ENCODE measurements at regions not wholly inside any gene's neighbourhood (a gene's known extent, or its start where the extent isn't known, plus 50 kb on each side); places are given as distances from the start of the nearest gene placed in this dataset.

DNA sequence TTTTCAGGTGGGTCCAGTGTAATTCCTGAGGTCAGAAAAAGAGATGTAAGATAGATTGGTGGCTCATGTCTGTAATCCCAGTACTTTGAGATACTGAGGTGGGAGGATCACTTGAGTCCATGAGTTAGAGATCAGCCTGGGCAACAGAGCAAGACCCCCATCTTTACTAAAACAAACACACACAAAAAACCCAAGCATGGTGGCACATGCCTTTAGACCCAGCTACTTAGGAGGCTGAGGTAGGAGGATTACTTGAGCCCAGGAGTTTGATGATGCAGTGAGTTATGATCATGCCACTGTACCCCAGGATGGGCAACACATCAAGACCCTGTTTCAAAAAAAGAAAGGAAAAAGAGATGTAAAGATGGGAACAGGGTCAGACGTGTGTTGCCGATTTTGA lies 857.4 kb upstream of the NDST4 start:
- Histone ChIP-seq H3K4me2 (replicated peaks; ENCODE audit: extremely low read depth, low read length, poor library complexity, severe bottlenecking) (no peak overlapping the region), H4K20me1 (ENCODE audit: insufficient read depth, low read length) (no peaks in the 10 kb centered on the region), H3K9ac (ENCODE audit: insufficient read depth, low read length, poor library complexity, severe bottlenecking) (no peak overlapping the region), H3K4me1 (ENCODE audit: control insufficient read depth in 1 of 2, insufficient read depth in 2 of 2, low read length in 2 of 2) (no peaks in the 10 kb centered on the region), H3K9me3 (replicated peaks in 1 of 2; ENCODE audit: control insufficient read depth in 1 of 2, insufficient read depth in 1 of 2, low read length in 2 of 2) (peaks cover 2 to 3% of the 10 kb centered on the region in 2 donors), H3K4me3 (replicated peaks in 1 of 3; ENCODE audit: low read depth in 2 of 3, low read length in 3 of 3) (no peak overlapping the region), H2AFZ (ENCODE audit: insufficient read depth, low read depth, low read length, poor library complexity, severe bottlenecking) (no peak overlapping the region), H3K36me3 (replicated peaks in 1 of 2; ENCODE audit: control insufficient read depth in 1 of 2, insufficient read depth in 2 of 2, low read length in 2 of 2) (no peaks in the 10 kb centered on the region), H3K27me3 (ENCODE audit: control insufficient read depth in 2 of 2, insufficient read depth in 2 of 2, low read length in 2 of 2) (no peaks in the 10 kb centered on the region), H3K79me2 (ENCODE audit: insufficient read depth, low read length) (no peaks in the 10 kb centered on the region), H3K27ac (ENCODE audit: low read depth in 1 of 2, low read length in 2 of 2) (no peak overlapping the region)
- intact Hi-C loops (cut with micrococcal nuclease) = no loop called here
- no peaks in the 10 kb centered on the region for H3K27me3 Mint-ChIP-seq (ENCODE audit: low read depth in 3 of 3)
- no peak overlapping the region for H3K4me3 Mint-ChIP-seq
- no peaks in the 10 kb centered on the region for H3K36me3 Mint-ChIP-seq
- no peaks in the 10 kb centered on the region for H3K4me1 Mint-ChIP-seq
- peaks cover 0 to 6% (median 3%) of the 10 kb centered on the region in 7 donors for H3K9me3 Mint-ChIP-seq
- WGBS (ENCODE audit: insufficient coverage) = 100% methylated on average over 2 of the region's 2 CpGs
- no peak for DNase-seq
- no peak overlapping the region for H3K27ac Mint-ChIP-seq
- TF ChIP-seq, protein P1, sequence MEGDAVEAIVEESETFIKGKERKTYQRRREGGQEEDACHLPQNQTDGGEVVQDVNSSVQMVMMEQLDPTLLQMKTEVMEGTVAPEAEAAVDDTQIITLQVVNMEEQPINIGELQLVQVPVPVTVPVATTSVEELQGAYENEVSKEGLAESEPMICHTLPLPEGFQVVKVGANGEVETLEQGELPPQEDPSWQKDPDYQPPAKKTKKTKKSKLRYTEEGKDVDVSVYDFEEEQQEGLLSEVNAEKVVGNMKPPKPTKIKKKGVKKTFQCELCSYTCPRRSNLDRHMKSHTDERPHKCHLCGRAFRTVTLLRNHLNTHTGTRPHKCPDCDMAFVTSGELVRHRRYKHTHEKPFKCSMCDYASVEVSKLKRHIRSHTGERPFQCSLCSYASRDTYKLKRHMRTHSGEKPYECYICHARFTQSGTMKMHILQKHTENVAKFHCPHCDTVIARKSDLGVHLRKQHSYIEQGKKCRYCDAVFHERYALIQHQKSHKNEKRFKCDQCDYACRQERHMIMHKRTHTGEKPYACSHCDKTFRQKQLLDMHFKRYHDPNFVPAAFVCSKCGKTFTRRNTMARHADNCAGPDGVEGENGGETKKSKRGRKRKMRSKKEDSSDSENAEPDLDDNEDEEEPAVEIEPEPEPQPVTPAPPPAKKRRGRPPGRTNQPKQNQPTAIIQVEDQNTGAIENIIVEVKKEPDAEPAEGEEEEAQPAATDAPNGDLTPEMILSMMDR (IDR thresholded peaks at IDR 0.05) = no peak

DNA sequence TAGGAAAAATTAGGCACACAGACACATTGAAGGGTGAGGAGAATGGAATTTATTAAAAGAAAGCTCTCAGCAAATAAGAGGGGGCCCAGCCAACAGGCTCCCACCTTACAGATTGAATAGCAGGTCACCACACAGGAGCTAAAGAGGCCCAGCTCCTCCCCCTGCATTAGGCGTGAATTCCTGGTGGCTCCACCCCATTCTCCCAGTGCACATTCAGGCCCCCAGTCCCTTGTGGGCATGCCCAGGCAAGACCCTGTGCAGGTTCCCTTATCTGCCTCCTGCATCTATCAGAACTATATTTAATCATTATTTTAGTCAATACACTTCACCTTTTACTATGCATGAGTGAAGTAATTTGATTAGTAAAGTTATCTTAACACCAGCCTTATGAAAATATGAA lies 856.3 kb upstream of the NDST4 start:
- Histone ChIP-seq H2AFZ (ENCODE audit: insufficient read depth, low read depth, low read length, poor library complexity, severe bottlenecking) (no peak overlapping the region), H3K79me2 (ENCODE audit: insufficient read depth, low read length) (no peaks in the 10 kb centered on the region), H3K9me3 (replicated peaks in 1 of 2; ENCODE audit: control insufficient read depth in 1 of 2, insufficient read depth in 1 of 2, low read length in 2 of 2) (peaks cover 2 to 3% of the 10 kb centered on the region in 2 donors), H3K4me2 (replicated peaks; ENCODE audit: extremely low read depth, low read length, poor library complexity, severe bottlenecking) (no peak overlapping the region), H4K20me1 (ENCODE audit: insufficient read depth, low read length) (no peaks in the 10 kb centered on the region), H3K36me3 (replicated peaks in 1 of 2; ENCODE audit: control insufficient read depth in 1 of 2, insufficient read depth in 2 of 2, low read length in 2 of 2) (no peaks in the 10 kb centered on the region), H3K27me3 (ENCODE audit: control insufficient read depth in 2 of 2, insufficient read depth in 2 of 2, low read length in 2 of 2) (no peaks in the 10 kb centered on the region), H3K27ac (ENCODE audit: low read depth in 1 of 2, low read length in 2 of 2) (no peak overlapping the region), H3K4me1 (ENCODE audit: control insufficient read depth in 1 of 2, insufficient read depth in 2 of 2, low read length in 2 of 2) (no peaks in the 10 kb centered on the region), H3K4me3 (replicated peaks in 1 of 3; ENCODE audit: low read depth in 2 of 3, low read length in 3 of 3) (no peak overlapping the region), H3K9ac (ENCODE audit: insufficient read depth, low read length, poor library complexity, severe bottlenecking) (no peak overlapping the region)
- H3K4me3 Mint-ChIP-seq = no peak overlapping the region
- no peaks in the 10 kb centered on the region for H3K36me3 Mint-ChIP-seq
- no peaks in the 10 kb centered on the region for H3K4me1 Mint-ChIP-seq
- TF ChIP-seq, protein P1 (IDR thresholded peaks at IDR 0.05) = no peak
- H3K9me3 Mint-ChIP-seq = peaks cover 0 to 6% (median 2%) of the 10 kb centered on the region in 7 donors
- 100% methylated on average over 1 of the region's 1 CpG for WGBS (ENCODE audit: insufficient coverage)
- no peak overlapping the region for H3K27ac Mint-ChIP-seq
- intact Hi-C loops (cut with micrococcal nuclease) = no loop called here
- H3K27me3 Mint-ChIP-seq (ENCODE audit: low read depth in 3 of 3) = no peaks in the 10 kb centered on the region
- DNase-seq = no peak

All from CD14-positive monocyte (primary cell).